Activated gamma-delta T cell treated with Interleukin-2 at 50 U/mL for 16 hours (primary cell): ENCODE measurements at regions not wholly inside any gene's neighbourhood (a gene's known extent, or its start where the extent isn't known, plus 50 kb on each side); places are given as distances from the start of the nearest gene placed in this dataset.

Experiments used
- DNase-seq: peaks from one replicate; pipeline ENCODE4 v3.0.0-alpha.2; 2020

DNA sequence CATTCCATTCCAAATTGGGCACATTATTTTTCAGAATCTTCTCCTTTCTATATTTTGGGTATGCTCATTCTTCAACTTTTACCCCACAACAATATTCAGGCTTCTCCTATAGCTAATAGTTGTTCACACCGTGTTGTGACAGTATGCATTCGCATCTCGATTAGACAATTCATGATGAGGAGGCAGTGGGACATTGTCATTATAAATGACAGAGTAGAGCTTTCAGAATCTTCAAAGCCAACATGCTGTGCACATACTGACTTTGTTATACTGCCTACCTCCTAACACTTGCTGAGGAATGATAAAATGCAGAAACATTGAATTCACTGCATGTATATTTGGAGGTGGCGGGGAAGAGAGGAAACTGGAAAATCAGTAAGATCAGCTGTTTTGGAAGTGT lies 714.2 kb downstream of the SUCLG1 start:
- no peak for DNase-seq

DNA sequence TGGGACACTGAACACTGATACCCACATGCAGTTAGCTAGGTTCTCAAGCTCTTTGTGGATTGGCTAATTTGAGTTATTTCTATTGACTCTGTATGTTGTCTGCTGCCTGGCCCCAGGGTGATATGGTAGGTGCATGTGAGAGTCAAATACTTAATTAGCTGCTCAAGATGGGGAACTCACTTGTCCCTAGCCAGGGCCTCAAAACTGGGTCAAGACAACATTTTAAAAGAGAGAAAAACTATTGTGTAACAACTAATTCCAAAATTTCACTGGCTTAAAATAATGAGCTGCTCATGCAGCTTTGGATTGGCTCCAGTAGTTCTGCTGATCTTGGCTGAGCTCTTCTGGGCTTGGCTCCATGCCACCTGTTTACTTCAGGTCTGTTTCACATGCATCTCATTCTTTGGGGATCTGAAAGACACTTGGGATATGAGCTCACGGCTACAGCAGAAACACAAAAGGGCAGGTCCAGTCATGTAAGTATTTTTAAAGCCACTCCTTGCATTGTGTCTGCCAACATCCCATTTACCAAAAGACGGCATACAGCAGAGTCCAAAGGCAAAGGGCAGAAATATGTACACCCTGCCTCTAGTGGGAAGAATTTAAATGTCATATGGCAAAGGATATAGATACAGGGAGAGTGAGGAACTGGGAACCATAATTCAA lies 716.8 kb downstream of the SUCLG1 start:
- DNase-seq = no peak

DNA sequence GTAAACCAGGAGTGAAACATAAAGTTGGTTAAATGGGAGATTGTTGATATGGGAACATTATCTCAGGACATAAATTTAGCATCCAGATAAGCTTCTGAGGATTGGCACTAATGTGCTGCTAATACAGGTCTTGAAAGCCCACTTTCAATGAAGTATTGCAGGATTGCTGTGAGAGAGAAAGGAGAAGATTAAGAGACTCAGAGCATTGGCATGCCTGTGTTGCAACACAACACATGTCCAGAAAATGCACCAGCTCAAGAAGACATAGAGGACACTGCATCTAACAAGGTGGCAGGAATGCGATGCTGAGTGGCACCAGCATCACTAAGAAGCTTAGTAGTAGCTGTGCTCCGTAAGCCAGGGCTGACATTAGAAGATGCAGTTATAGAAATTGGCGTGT lies 728.9 kb downstream of the SUCLG1 start:
- no peak for DNase-seq

DNA sequence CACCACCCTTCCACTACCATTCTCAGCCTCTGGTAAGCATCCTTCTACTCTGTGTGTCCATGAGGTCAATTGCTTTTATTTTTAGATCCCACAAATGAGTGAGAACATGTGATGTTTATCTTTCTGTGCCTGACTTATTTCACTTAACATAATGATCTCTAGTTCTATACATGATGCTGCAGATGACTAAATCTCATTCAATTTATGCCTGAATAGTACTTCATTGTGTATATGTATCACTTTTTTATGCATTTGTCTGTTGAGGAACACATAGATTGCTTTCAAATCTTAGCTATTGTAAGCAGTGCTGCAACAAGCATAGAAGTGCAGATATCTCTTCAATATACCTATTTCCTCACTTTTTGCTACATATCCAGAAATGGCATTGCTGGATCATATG lies 733.3 kb downstream of the SUCLG1 start:
- no peak for DNase-seq

DNA sequence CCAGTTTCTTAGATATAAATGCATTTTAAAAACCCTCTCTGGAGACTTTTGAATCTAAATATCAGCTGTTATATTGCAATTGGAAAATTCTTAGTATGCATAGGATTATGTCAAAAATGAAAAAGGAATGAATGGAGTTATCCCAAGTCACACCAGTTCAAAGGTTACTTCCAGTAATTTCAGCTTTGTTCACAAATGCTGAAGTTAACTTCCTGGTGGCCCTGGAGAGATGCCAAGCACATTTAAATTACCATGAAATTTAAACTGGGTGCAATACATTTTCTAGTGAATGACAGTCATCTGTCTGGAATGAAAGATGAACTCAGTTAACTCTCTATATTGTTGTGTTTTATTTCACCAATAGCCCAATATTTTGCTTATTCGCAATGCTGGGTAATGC lies 753.9 kb downstream of the SUCLG1 start:
- no peak for DNase-seq

DNA sequence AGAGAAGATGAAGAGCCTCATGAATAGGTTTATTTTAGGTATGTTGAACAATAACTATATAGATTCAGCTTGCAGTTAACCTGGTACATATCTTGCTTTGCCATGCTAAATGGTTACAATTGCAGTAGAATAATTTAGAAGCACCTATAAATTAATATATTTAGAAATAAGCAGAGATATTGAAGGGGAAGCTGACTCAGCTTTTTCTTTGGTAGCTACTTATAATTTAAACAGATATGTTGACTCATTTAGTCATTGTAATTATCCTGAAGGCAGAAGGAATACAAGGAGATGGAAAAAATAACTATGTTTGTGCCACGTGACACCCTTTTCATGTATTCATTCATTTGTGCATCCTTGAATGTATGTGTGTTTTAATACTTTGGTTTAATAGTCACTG lies 755.5 kb downstream of the SUCLG1 start:
- no peak for DNase-seq

DNA sequence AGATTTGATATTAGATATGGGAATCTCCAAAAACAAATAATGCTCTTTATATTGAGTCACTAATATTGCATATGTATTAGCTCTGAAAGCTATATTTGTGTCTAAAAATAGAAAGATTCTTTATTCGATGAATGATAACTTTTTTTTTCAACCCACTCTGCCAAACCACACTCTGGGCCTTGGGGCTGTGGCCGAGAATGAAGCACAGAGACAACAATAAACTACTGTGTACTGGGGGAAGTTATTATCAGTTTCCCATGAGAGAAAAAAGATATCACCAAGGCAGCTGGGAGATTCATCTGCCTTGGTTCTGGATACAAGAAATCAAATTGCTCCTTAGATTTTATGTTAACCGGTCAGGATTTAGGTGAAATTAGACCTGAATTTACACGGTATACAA lies 762.2 kb downstream of the SUCLG1 start:
- no peak for DNase-seq

DNA sequence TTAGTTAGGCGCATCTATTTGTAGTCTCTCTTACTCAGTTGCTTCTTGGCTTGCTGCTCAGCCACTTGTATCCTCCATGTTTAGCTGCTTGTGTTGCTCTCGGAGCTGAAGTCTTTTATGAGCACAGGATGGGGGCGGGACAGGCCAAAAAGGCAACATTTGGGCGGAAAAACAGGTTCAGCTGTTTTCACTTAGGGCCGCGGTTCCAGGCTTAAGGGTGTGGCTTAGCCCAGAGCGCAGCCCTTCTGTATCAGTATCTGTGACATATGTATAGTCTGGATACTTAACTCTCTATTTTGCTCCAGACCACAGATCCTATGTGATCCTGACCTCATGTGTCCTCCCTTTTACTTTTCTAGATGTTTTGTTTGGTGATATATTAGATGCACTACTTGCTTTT lies 763.5 kb downstream of the SUCLG1 start:
- no peak for DNase-seq

DNA sequence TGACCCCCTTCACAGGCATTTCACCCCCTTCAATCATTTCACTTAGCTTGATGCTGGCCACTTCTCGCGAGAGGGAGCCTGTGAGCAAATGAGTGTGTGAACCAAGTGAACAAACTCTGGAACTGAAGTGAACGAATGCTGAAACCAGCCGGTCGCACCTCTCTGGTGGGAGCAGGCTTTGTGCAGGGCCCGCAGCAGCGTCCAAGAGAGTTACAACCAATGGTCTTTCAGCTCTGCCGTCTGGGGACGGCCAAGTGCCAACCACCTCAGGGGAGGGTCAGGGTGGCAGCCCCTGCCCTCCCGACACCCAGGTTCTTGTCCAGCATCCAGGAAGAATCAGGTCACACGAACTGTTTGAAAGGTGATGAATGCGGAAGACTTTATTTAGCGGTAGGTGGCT lies 764.0 kb downstream of the SUCLG1 start:
- no peak for DNase-seq

DNA sequence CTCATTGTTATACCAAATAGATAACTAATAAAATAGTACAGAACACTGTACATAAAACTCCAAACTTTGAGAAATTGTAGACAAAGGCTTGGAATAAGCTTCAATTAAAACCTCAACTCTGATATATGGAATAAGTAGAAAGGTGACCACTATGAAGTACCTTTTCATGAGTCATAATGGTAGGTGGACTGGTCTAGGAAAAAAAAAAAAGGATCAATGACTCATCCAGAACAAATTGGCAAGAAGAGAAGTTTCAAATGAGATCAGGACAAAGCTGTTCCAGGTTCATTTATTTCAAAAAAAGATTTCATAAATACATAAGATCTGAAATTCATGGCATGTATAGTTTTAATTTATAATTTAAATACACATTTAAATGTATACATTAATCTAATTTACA lies 769.7 kb downstream of the SUCLG1 start:
- no peak for DNase-seq

DNA sequence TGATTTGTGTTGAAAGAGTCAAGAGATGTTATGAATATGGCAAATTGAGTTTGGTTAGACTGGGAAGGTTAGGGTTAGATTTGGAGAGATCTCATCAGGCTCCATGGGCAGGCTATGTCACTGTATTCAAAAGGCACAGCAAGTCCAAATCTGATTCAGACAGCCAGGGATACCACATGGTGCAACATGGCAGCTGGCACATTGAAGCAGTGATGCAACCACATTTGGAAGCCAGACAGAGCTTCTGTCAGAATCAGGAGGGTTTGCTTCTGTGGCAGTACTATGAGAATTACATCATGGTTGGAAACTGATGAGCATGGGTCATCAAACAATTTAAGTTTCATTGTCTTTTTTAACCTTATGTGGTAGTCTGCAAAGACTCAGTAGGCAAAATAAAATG lies 772.2 kb downstream of the SUCLG1 start:
- no peak for DNase-seq

DNA sequence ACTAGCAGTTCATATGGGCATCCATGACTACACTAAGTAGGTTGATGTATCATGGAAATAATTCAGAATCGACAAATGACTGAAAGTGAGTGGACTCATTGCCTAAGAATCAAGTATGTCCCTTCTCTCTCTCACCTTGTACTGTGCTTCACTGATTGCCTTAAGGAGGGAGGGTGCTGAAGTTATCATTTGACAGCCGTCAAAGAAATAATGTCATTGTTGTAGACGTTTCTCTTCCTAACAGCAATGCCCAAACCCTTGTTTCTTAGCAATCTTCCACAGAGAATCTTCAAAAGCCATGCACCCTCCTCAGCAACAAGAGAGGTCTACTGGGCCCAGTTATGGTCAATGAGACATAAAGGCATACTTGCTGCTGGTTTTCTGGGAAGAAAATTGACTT lies 785.0 kb downstream of the SUCLG1 start:
- DNase-seq = no peak

DNA sequence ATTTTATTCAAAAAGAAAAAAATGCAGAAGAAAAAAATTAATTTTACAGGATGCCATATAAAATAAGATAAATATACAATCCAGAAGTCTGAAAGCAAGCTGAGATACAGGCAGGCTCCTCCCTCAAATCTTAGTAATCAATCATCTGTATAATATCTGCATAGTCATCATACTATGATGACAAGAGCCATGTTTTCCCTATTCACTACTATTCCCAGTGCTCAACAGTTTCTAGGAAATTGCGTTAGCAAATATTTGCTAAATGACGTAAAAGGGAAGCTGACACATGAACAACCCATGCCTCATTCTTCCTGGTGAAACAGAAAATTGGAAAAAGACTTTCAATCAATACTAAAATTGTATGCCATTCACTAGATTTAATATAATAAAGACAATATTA lies 793.2 kb downstream of the SUCLG1 start:
- DNase-seq = no peak

DNA sequence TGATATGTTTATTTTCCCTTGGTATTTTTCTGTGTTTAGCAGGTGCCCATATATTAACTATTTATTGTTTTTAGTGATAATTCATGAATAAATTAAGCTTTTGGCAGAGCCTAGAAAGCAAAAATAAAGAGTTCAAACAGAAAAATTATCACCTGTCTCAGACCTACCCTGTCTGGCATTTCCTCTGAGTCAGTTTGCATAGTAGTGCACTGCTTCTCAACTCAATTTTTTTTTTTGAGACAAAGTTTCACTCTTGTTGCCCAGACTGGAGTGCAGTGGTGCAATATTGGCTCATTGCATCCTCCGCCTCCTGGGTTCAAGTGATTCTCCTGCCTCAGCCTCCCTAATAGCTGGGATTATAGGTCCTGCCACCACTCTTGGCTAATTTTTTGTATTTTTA lies 793.9 kb downstream of the SUCLG1 start:
- DNase-seq = no peak

DNA sequence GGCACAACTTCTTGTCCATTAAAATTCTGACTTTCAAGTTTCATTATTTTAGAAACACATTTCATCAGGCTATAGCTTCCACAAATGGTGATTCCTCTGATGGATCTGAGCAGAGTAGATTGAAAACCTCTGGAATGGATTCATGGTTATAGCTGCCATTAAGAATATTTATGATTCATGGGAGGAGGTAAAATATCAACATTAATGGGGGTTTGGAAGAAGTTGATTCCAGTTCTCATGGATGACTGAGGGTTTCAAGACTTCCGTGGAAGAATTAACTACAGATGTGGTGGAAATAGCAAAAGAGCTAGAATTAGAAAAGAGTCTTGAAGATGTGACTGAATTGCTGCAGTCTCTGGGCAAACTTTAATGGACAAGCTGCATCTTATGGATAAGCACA lies 797.4 kb downstream of the SUCLG1 start:
- DNase-seq = no peak

DNA sequence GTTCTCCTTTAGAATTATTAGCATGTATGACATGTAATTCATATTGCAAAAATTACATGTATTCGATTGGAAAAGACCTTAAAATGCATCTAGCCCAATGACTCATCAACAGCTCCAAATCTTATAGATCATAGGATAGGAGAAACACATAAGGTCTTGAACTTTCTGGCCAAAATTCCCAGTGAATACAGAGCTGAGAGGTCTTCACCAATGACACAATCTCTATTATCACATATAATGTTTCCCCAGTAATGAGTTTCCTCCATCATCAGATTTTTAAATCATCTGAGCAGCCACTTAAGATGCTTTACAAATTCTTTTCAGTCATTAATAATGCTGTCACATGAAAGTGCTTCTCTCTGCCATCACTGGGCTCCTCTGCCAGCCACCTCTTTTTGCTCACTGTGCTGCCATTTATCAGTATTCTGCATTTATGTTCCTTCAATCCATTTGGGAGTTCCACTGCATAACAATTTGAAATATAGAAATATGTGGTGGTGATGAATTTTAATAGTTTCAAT lies 804.9 kb downstream of the SUCLG1 start:
- no peak for DNase-seq

DNA sequence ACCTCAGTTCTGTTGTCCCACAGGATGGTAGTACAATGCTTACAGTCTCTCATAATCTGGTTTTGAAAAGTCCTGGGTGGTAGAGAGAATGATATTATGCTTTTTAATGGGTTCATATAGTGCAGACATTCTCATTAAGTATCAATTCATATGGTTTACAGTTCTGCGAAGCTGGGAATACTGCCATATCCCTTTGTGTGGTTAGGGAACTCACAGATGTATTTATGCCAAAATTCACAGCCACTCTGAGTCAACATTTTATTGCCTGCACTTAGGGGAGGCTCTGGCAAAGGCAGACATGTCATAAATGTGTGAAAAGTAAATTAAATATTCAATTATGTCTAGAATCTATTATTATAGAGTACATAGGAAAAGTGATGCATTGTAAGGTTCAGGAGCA lies 808.2 kb downstream of the SUCLG1 start:
- no peak for DNase-seq

DNA sequence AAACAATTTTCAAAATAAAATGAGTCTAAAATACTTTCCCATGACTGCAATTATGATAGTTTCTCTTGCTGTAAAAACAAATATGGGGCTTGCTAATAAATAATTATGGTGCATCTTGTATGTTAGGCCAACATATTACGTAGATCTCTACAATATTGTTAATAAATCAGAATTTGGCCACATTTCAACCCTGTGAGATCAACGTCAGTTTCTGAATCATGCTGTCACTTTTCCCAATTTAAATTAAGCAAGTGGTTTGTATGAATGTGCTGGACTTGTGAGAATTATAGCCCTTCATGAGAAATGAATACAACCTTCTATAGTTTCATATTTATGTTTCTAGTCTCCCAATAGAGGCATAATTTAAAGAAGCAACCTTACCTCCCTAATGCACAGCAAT lies 808.9 kb downstream of the SUCLG1 start:
- DNase-seq = no peak

DNA sequence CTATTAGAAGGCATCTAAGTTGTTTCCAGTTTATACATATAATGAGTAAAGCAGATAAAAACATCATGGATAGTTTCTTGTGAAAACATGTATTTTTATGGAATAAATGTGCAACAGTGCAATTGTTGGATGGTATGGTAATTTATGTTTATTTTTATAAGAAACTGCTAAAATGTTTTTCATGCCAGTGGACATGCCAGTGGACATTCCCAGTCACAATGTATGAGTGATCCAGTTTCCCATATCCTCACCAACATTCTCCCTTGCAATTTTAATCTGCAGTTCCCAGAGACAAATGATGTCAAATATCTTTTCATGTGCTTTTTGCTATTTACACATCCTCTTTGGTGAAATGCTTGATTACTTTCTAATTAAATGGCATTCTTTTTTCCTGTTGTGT lies 818.6 kb downstream of the SUCLG1 start:
- DNase-seq = no peak

DNA sequence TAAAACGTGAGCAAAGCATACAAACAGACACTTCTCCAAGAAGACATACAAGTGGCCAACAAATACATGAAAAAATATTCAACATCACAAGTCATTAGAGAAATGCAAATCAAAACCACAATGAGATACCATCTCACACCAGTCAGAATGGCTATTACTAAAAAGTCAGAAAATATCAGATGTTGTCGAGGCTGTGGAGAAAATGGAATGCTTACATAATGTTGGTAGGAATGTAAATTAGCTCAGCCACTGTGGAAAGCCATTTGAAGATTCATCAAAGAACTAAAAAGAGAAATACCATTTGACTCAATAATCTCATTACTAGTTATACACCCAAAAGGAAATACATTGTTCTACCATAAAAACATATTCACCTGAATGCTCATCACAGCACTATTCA lies 825.7 kb downstream of the SUCLG1 start:
- DNase-seq = no peak

DNA sequence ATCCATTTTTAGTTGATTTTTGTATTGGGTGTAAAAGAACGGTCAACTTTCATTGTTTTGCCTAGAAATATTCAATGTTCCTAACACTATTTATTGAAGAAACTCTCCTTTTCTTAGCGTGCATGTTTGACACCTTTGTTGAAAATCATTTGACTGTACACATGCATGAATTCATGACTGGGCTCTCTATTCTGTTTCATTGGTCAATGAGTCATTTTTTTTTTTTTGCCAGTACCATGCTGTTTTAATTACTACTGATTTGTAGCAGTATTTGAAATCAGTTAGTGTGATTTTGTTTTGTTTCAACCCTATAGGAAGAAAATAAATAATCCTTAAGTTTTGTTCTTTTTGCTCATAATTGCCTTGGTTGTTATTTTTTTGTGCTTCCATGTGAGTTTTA lies 828.7 kb downstream of the SUCLG1 start:
- DNase-seq = no peak

DNA sequence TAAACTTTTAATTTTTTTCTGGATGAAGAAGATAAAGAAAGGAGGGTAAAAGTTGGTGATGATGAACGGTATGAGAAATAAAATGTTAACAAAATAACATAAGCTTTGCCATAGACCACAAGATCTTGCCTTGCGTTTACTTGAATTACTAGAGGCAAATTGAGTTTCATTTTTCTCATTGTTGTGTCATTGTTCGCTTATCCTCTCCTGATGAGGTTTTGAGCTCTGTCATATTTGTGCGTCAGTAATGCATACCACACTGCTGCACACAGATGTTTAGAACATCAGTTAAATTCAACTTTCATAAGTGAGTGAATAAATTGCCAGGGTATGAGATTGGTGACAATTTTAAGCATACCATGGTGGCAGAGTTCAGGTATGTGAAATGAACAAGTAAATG lies 843.6 kb downstream of the SUCLG1 start:
- DNase-seq = no peak

DNA sequence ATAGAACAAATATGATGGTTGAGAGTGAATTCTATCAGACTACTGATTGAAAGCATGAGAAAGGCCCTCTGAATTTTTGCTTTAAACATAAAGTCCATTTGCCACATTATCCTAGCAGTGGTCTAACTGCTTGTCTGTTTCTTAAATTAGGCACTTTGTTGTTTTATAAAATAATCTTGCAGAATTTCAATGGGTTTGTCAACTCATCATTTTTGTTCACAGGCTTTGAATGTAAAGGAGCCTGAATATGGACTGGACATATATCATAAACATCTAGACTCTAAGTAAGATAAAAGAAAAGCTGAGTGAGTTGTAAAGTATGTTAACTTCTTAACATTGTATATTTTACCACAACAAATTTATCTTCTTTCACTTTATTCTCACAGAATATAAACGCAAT lies 845.9 kb downstream of the SUCLG1 start:
- no peak for DNase-seq

DNA sequence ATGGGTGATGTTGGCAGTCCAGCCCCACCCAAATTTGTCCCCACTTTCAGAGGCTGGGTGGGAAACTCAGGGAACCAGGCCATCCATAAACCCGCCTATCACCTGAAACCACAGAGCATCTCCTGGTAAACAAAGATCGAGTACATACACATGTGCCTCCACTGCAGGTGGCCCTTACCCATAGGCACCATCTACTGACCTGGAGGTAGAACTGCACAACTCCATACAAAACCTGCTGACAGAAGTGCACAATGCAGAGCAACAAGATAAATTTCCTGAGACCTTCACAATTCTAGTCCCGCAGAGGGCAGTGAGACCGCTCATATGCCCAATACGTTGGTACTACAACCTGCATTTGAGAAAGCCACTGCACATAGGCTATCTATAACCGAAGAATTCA lies 856.3 kb downstream of the SUCLG1 start:
- DNase-seq = no peak

DNA sequence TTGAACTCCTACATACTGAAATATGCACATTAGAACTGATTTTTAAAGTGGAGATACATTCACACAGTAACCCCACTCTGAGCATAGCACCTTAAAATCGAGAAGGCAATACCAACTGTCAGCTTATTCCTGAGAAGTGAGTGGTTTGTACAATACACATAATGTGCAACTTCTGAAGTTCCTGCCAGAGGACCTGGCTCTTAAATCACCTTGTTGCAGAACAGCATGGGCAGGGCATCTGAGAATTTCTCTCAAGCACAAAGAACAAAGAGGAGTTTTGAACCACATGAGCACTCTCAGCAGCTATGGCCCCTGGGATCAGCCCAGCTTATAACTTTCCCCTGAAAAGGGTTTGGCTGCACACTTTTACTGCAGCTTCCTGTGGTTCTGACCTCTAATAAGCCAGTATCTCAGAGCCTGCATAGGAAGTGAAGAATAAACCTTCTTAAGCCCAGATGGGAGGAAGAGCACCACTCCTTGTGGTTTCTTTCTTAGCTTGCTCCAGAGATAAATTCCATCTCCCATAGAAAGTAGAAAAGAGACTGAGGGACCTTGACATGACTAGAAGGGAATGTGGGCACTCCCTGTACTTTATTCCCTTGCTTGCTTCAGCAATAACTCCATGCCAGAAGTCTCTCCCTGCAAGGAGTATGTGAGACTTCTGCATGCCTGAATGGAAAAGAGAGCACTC lies 862.3 kb downstream of the SUCLG1 start:
- no peak for DNase-seq
